Bronchial epithelial cell (primary cell): ENCODE measurements at regions not wholly inside any gene's neighbourhood (a gene's known extent, or its start where the extent isn't known, plus 50 kb on each side); places are given as distances from the start of the nearest gene placed in this dataset.

Source experiments
- DNase-seq: peaks from one replicate; pipeline ENCODE4 v3.0.0-alpha.2; 2010; ENCODE audit warnings: low read depth
- FAIRE-seq: peaks from 2 replicates; lab custom pipeline; 2011; peaks lifted over from hg19 to GRCh38; lab: Jason Lieb, UNC
- H3K27me3 ChIP-seq: 2 replicates; pipeline ENCODE4 v1.5.1; 2011; ENCODE audit warnings: low read length; ENCODE audit not compliant: control insufficient read depth, insufficient read depth
- H3K36me3 ChIP-seq: 2 replicates; pipeline ENCODE4 v1.5.1; 2011; ENCODE audit warnings: low read length; ENCODE audit not compliant: control insufficient read depth, insufficient read depth
- H3K4me3 ChIP-seq: 2 replicates; pipeline ENCODE4 v1.5.1; 2011; ENCODE audit warnings: mild to moderate bottlenecking, low read depth, low read length, control low read depth
- CTCF ChIP-seq: IDR thresholded peaks from 2 replicates; pipeline ENCODE4 v1.5.1; 2011; ENCODE audit warnings: mild to moderate bottlenecking, moderate library complexity, low read length, control low read depth, inconsistent platforms; ENCODE audit not compliant: insufficient read depth, severe bottlenecking

DNA sequence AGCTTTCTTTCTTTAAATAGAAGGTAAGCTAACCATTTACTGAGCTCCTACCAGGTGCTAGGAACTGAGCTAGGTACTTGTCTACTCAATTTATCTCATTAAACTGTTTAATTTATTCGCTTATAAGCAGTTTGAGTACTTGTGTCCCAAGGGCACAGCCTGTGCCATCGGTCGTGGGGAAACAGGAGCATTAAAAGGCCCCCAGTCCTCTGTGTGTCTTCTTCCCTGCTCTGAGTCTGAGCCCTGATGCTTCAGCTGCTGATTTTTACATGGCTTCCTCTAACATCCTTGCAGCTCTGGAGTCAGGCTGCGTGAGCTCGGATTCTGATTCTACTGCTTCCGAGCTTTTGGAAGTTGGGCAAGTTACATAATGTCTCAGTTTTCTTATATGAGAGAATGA, 239.5 kb downstream of the EDEM1 start:
- no peak for DNase-seq
- no peak for TF ChIP-seq CTCF
- H3K27me3 ChIP-seq: no peaks in the 10 kb centered on the region
- FAIRE-seq: no peak
- no peaks in the 10 kb centered on the region for H3K36me3 ChIP-seq
- no peak overlapping the region for H3K4me3 ChIP-seq

- DNase-seq (no peak), FAIRE-seq (no peak)
- H3K36me3 ChIP-seq: no peaks in the 10 kb centered on the region
- H3K4me3 ChIP-seq: no peak overlapping the region
- no peak for TF ChIP-seq CTCF
- no peaks in the 10 kb centered on the region for H3K27me3 ChIP-seq
Measured at GRCh38 chr3:5427938-5428337, 240.4 kb downstream of the EDEM1 start.

DNA sequence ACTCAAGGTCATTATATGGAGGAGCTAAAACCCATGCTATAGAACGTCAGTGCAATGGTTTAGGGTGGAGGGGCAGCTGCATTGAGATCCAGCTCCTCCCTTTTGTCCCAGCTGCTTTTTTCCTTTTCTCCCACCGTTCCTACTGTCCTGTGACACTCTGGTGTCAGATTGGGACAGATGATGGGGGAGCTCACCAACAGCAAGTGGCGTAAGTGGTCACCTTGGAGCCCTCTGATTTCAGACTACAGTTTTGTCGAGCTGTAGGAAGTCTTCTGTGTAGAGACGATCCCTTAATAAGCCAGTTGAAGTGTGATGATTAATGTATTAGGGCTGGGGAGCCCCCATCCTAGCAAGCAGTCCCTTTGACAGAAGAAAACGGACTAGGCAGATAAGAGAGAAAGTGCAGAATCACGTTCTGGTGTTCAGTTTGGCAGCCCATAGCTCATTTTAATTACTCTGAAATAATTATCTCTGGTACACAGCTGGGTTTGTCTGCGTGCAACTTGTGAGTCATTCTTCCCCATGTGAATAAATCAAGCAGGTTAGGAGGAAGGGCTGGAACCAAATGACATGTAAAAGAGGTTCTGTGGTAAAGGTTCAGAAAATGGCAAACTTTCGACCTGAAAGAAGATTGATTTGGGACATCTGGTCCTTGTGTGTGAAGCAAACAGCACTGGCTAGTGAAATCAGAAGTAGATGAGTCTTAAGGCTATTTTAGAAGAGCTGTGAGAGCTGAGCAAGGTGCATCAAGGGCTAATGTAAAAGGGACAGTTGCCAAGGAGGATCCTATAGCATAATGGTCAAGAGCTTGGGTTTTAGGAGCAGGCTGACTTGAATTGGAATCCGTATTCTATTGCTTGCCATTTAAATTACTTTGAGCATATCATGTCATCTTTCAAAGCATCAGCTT, 241.4 kb downstream of the EDEM1 start:
- no peak for TF ChIP-seq CTCF
- Histone ChIP-seq H3K4me3 (no peak overlapping the region), H3K27me3 (no peaks in the 10 kb centered on the region), H3K36me3 (no peaks in the 10 kb centered on the region)
- DNase-seq (no peak), FAIRE-seq (no peak)

DNA sequence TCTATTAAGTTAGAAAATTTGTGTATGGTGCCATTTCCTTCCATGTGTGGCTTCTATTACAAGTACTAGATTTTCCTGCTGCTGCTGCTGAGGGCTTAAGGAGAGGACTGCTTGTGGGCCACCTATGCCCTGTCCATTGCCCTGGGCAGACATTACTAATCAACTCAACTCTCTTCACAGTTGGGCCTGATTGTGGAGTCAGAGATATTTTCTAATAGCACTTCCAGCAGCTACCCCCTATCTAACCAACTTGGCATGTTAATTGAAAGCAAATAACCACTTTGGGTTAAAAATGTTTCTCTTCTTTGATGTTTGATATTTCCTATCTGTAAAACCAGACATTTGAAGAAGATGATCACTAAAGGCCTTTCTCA, 242.0 kb downstream of the EDEM1 start:
- no peaks in the 10 kb centered on the region for H3K27me3 ChIP-seq
- no peak for TF ChIP-seq CTCF
- no peak overlapping the region for H3K4me3 ChIP-seq
- H3K36me3 ChIP-seq: no peaks in the 10 kb centered on the region
- DNase-seq (no peak), FAIRE-seq (no peak)

DNA sequence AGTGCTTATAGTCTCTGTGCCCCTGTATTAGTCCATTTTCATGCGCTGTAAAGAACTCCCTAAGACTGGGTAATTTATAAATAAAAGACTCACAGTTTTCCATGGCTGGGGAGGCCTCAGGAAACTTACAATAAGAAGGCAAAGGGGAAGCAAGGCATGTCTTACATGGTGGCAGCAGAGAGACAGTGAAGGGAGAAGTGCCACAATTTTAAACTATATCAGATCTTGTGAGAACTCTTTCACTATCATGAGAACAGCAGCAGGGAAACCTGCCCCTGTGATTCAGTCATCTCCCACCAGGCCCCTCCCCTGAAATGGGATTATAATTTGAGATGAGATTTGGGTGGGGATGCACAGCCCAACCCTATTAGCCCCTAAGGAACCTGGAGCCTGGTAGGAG, 243.2 kb downstream of the EDEM1 start:
- no peak for TF ChIP-seq CTCF
- no peak overlapping the region for H3K4me3 ChIP-seq
- FAIRE-seq (no peak), DNase-seq (no peak)
- H3K27me3 ChIP-seq: no peaks in the 10 kb centered on the region
- no peaks in the 10 kb centered on the region for H3K36me3 ChIP-seq
